Activated naive CD4-positive, alpha-beta T cell treated with anti-CD3 and anti-CD28 coated beads for 36 hours (primary cell): ENCODE measurements at regions not wholly inside any gene's neighbourhood (a gene's known extent, or its start where the extent isn't known, plus 50 kb on each side); places are given as distances from the start of the nearest gene placed in this dataset.
"Not testable (repeated sequence)": the region's sequence is repeated elsewhere in the genome, so short reads cannot be mapped to it uniquely, and the experiment has no call there.

Experiments
- CTCF ChIA-PET: fragments of 350-600 bp; sonication (Branson Sonifier 250); formaldehyde crosslinking; loops from one replicate; lab custom pipeline; 2021; ENCODE audit warnings: antibody characterized with exemption; lab: Charles Lee
- DNase-seq: peaks from one replicate; pipeline ENCODE4 v3.0.0-alpha.2; 2020
- H3K27ac Mint-ChIP-seq: one replicate; pipeline ENCODE4 v1.8.0; 2021; ENCODE audit warnings: mild to moderate bottlenecking, mixed read lengths
- H3K27me3 Mint-ChIP-seq: one replicate; pipeline ENCODE4 v1.8.0; 2021; ENCODE audit warnings: low read depth, mixed read lengths
- H3K36me3 Mint-ChIP-seq: one replicate; pipeline ENCODE4 v1.8.0; 2021; ENCODE audit warnings: low read depth, mixed read lengths
- H3K4me1 Mint-ChIP-seq: one replicate; pipeline ENCODE4 v1.8.0; 2021; ENCODE audit warnings: low read depth, mixed read lengths
- H3K4me3 Mint-ChIP-seq: one replicate; pipeline ENCODE4 v1.8.0; 2021; ENCODE audit warnings: mild to moderate bottlenecking, moderate library complexity, mixed read lengths
- H3K9me3 Mint-ChIP-seq: one replicate; pipeline ENCODE4 v1.8.0; 2021; ENCODE audit warnings: mixed read lengths
- intact Hi-C: fragments of 100-400 bp; cut with micrococcal nuclease; formaldehyde crosslinking; loops from one replicate; pipeline ENCODE4 v1.15.1; 2023

GRCh38 chr11:104771763-104772162 lies 126.5 kb downstream of the CASP12 start:
- no peaks in the 10 kb centered on the region for H3K27me3 Mint-ChIP-seq
- H3K4me3 Mint-ChIP-seq: no peak overlapping the region
- peaks cover 18% of the 10 kb centered on the region for H3K4me1 Mint-ChIP-seq
- H3K9me3 Mint-ChIP-seq: no peaks in the 10 kb centered on the region
- intact Hi-C loops: loop anchor here (2.0 kb wide), 1 partner anchor 67 kb away; no protein-coding TSS in a partner anchor
- CTCF ChIA-PET: no interaction called here
- H3K36me3 Mint-ChIP-seq: no peaks in the 10 kb centered on the region
- no peak overlapping the region for H3K27ac Mint-ChIP-seq
- DNase-seq: no peak

DNA sequence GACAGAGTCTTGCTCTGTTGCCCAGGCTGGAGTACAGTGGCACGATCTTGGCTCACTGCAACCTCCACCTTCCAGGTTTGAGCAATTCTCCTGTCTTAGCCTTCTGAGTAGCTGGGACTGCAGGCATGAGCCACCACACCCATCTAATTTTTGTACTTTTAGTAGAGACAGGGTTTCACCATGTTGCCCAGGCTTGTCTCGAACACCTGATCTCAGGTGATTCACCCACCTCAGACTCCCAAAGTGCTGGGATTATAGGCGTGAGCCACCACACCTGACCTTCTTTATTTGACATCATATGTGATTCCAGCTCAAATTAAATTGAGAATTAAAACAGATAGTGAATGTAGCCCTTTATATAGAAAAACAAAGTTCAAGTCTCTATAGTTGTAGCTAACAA lies 127.2 kb downstream of the CASP12 start:
- H3K9me3 Mint-ChIP-seq, H3K36me3 Mint-ChIP-seq, DNase-seq, intact Hi-C loops, H3K27ac Mint-ChIP-seq, H3K27me3 Mint-ChIP-seq, CTCF ChIA-PET, H3K4me3 Mint-ChIP-seq: not testable (repeated sequence)
- H3K4me1 Mint-ChIP-seq: peaks cover 18% of the 10 kb centered on the region

DNA sequence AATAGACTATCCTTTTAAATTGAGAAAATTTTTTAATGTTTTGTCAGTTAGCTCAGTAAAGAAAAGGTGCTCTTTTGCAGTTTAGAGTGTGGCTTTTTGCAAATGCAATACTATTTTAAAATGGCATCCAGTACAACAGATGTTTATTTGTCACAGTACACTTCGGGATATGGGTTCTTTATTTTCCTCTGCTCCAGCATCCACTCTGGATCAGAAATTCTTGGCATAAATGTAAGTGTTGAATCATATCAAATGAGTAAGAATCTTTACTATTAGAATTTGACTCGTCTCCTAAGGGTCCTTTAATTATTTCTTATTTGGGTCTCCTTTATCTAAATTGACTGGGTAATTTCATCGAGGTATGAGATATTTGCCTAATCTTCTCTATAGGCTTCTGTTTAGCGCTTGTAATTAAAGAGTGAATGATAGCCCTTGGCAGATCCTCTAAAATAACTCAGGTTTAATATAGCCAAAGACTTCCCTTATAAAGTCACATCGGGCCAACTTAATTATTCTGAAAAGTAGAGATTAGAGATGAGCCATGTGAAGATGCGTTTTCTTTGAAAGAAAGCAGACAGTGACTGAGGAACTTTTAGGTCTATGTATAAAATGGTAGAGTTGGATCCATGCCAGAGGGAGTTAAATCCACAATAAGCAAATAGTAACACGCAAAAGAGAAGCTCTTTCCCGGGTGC lies 132.7 kb downstream of the CASP12 start:
- intact Hi-C loops: no loop called here
- no peak for DNase-seq
- peaks cover 13% of the 10 kb centered on the region for H3K4me1 Mint-ChIP-seq
- no peaks in the 10 kb centered on the region for H3K9me3 Mint-ChIP-seq
- no peak overlapping the region for H3K27ac Mint-ChIP-seq
- no peaks in the 10 kb centered on the region for H3K27me3 Mint-ChIP-seq
- no peaks in the 10 kb centered on the region for H3K36me3 Mint-ChIP-seq
- H3K4me3 Mint-ChIP-seq: no peak overlapping the region
- CTCF ChIA-PET: no interaction called here

DNA sequence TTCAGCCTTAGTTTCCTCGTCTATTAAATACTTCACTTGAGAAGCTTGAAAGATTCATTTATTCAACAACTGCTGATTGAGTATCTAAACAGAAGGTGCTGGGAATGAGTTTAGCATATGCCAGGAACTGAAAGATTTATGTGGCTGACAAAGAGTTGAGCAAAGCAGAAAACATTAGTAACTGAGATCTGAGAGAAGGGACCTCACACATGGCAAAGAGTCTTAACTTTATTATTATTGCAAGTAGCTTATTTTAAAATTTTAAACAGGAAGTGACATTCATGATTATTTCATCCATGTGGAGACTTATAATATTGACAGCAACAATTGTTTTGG lies 133.6 kb downstream of the CASP12 start:
- Mint-ChIP-seq H3K4me1 (peaks cover 13% of the 10 kb centered on the region), H3K9me3 (peaks cover 7% of the 10 kb centered on the region), H3K27me3 (no peaks in the 10 kb centered on the region), H3K36me3 (peaks cover 6% of the 10 kb centered on the region), H3K4me3 (no peak overlapping the region), H3K27ac (no peak overlapping the region)
- CTCF ChIA-PET: interaction anchor here (0.6 kb wide), 2 partner anchors 64 to 107 kb away, joined by 3 read pairs; no protein-coding TSS in a partner anchor
- DNase-seq: no peak
- intact Hi-C loops: no loop called here

- H3K27me3 Mint-ChIP-seq: no peaks in the 10 kb centered on the region
- intact Hi-C loops: no loop called here
- DNase-seq: no peak
- CTCF ChIA-PET: interaction anchor here (0.6 kb wide), 2 partner anchors 65 to 108 kb away, joined by 3 read pairs; no protein-coding TSS in a partner anchor
- H3K27ac Mint-ChIP-seq: no peak overlapping the region
- peaks cover 13% of the 10 kb centered on the region for H3K4me1 Mint-ChIP-seq
- peaks cover 11% of the 10 kb centered on the region for H3K9me3 Mint-ChIP-seq
- peaks cover 6% of the 10 kb centered on the region for H3K36me3 Mint-ChIP-seq
- no peak overlapping the region for H3K4me3 Mint-ChIP-seq
These were observed 134.1 kb downstream of the CASP12 start for GRCh38 chr11:104763930-104764709.

DNA sequence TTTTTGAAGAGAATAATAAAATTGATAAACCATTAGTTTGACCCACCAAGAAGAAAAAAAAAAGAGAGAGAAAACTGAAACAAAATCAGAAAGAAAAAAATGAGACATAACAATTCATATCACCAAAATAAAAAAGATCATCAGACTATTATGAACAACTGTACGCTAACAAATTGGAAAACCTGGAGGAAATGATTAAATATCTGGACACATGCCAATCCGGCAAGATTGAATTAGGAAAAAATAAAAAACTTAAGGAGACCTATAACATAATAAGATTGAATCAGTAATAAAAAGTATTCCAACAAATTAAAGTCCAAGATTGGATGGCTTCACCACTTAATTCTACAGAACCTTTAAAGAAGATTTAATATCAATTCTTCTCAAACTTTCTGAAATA lies 136.7 kb downstream of the CASP12 start:
- DNase-seq: no peak
- no peak overlapping the region for H3K4me3 Mint-ChIP-seq
- peaks cover 13% of the 10 kb centered on the region for H3K4me1 Mint-ChIP-seq
- intact Hi-C loops: no loop called here
- CTCF ChIA-PET: no interaction called here
- H3K36me3 Mint-ChIP-seq: peaks cover 6% of the 10 kb centered on the region
- H3K27me3 Mint-ChIP-seq: no peaks in the 10 kb centered on the region
- H3K9me3 Mint-ChIP-seq: peaks cover 15% of the 10 kb centered on the region
- H3K27ac Mint-ChIP-seq: no peak overlapping the region

- Mint-ChIP-seq H3K4me3 (no peak overlapping the region), H3K4me1 (peaks cover 7% of the 10 kb centered on the region), H3K36me3 (peaks cover 6% of the 10 kb centered on the region), H3K9me3 (peaks cover 15% of the 10 kb centered on the region), H3K27ac (no peak overlapping the region), H3K27me3 (no peaks in the 10 kb centered on the region)
- CTCF ChIA-PET: no interaction called here
- intact Hi-C loops: no loop called here
- DNase-seq: no peak
These were observed 138.8 kb downstream of the CASP12 start for GRCh38 chr11:104759464-104759863.

GRCh38 chr11:104738918-104739317 lies 159.3 kb downstream of the CASP12 start:
- no peaks in the 10 kb centered on the region for H3K9me3 Mint-ChIP-seq
- CTCF ChIA-PET: interaction anchor here (0.6 kb wide), 1 partner anchor 22 kb away, joined by 3 read pairs; no protein-coding TSS in a partner anchor
- intact Hi-C loops: no loop called here
- H3K4me1 Mint-ChIP-seq: peaks cover 9% of the 10 kb centered on the region
- DNase-seq: no peak
- no peak overlapping the region for H3K27ac Mint-ChIP-seq
- no peaks in the 10 kb centered on the region for H3K36me3 Mint-ChIP-seq
- no peaks in the 10 kb centered on the region for H3K27me3 Mint-ChIP-seq
- H3K4me3 Mint-ChIP-seq: no peak overlapping the region

GRCh38 chr11:104738208-104738607 lies 160.1 kb downstream of the CASP12 start:
- intact Hi-C loops: no loop called here
- CTCF ChIA-PET: interaction anchor here (0.6 kb wide), 1 partner anchor 22 kb away, joined by 3 read pairs; no protein-coding TSS in a partner anchor
- H3K36me3 Mint-ChIP-seq: no peaks in the 10 kb centered on the region
- H3K9me3 Mint-ChIP-seq: no peaks in the 10 kb centered on the region
- no peaks in the 10 kb centered on the region for H3K27me3 Mint-ChIP-seq
- H3K27ac Mint-ChIP-seq: no peak overlapping the region
- DNase-seq: no peak
- H3K4me3 Mint-ChIP-seq: no peak overlapping the region
- H3K4me1 Mint-ChIP-seq: peaks cover 9% of the 10 kb centered on the region

DNA sequence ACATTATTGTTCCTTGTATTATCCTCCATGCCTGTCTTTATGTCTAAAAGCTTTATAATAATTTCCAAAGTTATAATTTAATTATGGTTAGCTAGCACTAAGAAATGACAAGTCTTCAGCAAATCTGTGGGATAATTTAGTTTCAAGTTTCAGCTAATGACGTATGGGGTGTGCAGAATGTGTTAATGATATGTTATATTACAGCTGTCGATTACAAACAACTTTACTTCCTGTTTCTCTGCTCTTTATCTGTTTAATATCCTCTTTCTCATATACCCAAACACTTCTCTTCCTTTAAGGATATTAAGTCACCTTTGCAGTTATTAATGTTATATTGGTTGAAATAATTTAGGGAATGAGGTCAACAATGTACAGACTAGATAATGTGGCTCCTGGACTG lies 161.8 kb downstream of the CASP12 start:
- no peak overlapping the region for H3K4me3 Mint-ChIP-seq
- peaks cover 9% of the 10 kb centered on the region for H3K4me1 Mint-ChIP-seq
- CTCF ChIA-PET: no interaction called here
- H3K27ac Mint-ChIP-seq: no peak overlapping the region
- intact Hi-C loops: no loop called here
- no peak for DNase-seq
- no peaks in the 10 kb centered on the region for H3K36me3 Mint-ChIP-seq
- H3K9me3 Mint-ChIP-seq: no peaks in the 10 kb centered on the region
- no peaks in the 10 kb centered on the region for H3K27me3 Mint-ChIP-seq

- Mint-ChIP-seq H3K27ac (no peak overlapping the region), H3K9me3 (no peaks in the 10 kb centered on the region), H3K36me3 (no peaks in the 10 kb centered on the region), H3K4me1 (peaks cover 9% of the 10 kb centered on the region), H3K4me3 (no peak overlapping the region), H3K27me3 (no peaks in the 10 kb centered on the region)
- intact Hi-C loops: no loop called here
- CTCF ChIA-PET: no interaction called here
- DNase-seq: no peak
These were observed 163.3 kb downstream of the CASP12 start for GRCh38 chr11:104734998-104735397.

DNA sequence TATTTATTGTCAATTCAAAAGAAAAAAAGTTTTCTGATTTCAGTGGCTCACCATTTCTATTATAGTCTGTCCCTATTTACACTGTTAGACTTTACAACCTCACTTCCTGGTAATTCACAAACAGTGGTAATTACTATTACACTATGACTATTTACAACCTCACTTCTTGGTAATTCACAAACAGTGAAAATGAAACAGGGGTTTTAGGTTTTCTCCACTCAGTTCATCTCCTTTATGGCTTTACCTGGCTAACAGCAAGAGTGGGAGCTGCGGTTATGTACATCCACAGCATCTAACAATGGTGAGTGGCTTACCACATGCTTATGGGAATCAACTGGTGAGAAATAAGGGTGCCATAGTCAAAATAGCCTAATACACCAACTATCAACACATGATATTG lies 166.4 kb downstream of the CASP12 start:
- CTCF ChIA-PET: no interaction called here
- H3K27me3 Mint-ChIP-seq: no peaks in the 10 kb centered on the region
- H3K4me3 Mint-ChIP-seq: no peak overlapping the region
- no peaks in the 10 kb centered on the region for H3K9me3 Mint-ChIP-seq
- no peaks in the 10 kb centered on the region for H3K36me3 Mint-ChIP-seq
- H3K27ac Mint-ChIP-seq: no peak overlapping the region
- intact Hi-C loops: no loop called here
- H3K4me1 Mint-ChIP-seq: peaks cover 3% of the 10 kb centered on the region
- no peak for DNase-seq

DNA sequence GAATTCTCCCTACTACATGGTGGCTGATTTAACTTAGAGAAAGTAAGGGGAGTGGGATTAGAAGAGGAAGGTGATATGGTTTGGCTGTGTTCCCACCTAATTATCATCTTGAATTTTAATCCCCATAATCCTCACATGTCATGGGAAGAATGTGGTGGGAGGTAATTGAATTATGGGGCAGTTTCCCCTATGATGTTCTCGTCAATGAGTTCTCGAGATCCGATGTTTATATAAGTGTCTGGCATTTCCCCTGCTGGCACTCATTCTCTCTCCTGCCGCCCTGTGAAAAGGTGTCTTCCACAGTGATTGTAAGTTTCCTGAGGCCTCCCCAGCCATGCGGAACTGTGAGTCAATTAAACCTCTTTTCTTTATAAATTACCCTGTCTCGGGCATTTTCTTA lies 169.3 kb downstream of the CASP12 start:
- Mint-ChIP-seq H3K4me1 (peaks cover 6% of the 10 kb centered on the region), H3K4me3 (no peak overlapping the region), H3K27me3 (no peaks in the 10 kb centered on the region), H3K27ac (no peak overlapping the region), H3K36me3 (no peaks in the 10 kb centered on the region), H3K9me3 (no peaks in the 10 kb centered on the region)
- no peak for DNase-seq
- CTCF ChIA-PET: no interaction called here
- intact Hi-C loops: no loop called here
